Heart left ventricle (tissue), 13 donors: ENCODE measurements at regions not wholly inside any gene's neighbourhood (a gene's known extent, or its start where the extent isn't known, plus 50 kb on each side); places are given as distances from the start of the nearest gene placed in this dataset.

Experiments used
- POLR2A ChIP-seq, 2 donors: fragments of 450-650 bp; IDR thresholded peaks; one replicate each; pipeline ENCODE4 v1.6.1; 2017; ENCODE audit warnings: antibody characterized with exemption in 2 of 2, mild to moderate bottlenecking in 2 of 2, moderate library complexity in 2 of 2
- TF ChIP-seq, protein P1 (sequence below), 12 donors: fragments of 200-600 bp; sonication (generic) in 4 of 12; IDR thresholded peaks; one replicate each; pipeline versions ENCODE4 v1.5.0 to v1.8.0; 2018 to 2022; ENCODE audit warnings: antibody characterized with exemption in 12 of 12, mild to moderate bottlenecking in 5 of 12
- donor health status: ischemic (EF 13 %, LVEDD 7.1; RV severe dilation, severe dysfunction).
- donor health status: DM: no; HTN: yes; CAD: no.
- donor health status: DM: no; HTN: no; CAD: no.
- donor health status: ischemic (EF 25% LVEDD 6.9; RV normal size, moderate dysfunction).
- donor health status: ischemic (EF 25% LVEDD 5.7; RV mildly dilated, moderate dysfunction).
- donor health status: ischemic (EF 35%, LVEDD 5.7; RV mildly dilated, moderate dysfunction).
- donor health status: nonischemic (EF 11% LVEDD 7.7; RV severe dilation, severe dysfunction).
- donor health status: DM: yes; HTN: yes; CAD: no.
- donor health status: PGD.
- donor health status: ischemic (EF 29% LVEDD 5.4; RV normal size, mild dysfunction).
- donor health status: nonischemic (EF 23%, LVEDD 6.1; RV moderate dilation, normal function).

DNA sequence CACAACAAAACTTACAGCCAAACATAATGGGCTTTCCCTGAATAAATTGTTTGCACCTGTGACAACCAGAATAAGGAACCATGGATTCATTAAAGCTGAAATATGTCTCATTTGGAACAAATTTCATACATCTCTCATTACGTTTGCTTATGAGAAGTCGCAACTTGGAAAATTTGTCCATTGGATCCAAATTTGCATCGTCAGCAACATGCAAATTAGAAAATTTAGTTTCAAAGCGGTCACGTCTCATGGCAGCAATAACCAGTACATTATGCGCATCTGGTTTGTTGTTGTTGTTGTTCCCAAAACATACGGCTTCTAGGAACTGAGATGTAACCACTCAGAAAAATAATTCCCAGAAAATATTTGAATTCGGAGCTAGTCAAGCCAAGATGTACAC lies 1311.5 kb upstream of the CDH6 start:
- TF ChIP-seq, protein P1, sequence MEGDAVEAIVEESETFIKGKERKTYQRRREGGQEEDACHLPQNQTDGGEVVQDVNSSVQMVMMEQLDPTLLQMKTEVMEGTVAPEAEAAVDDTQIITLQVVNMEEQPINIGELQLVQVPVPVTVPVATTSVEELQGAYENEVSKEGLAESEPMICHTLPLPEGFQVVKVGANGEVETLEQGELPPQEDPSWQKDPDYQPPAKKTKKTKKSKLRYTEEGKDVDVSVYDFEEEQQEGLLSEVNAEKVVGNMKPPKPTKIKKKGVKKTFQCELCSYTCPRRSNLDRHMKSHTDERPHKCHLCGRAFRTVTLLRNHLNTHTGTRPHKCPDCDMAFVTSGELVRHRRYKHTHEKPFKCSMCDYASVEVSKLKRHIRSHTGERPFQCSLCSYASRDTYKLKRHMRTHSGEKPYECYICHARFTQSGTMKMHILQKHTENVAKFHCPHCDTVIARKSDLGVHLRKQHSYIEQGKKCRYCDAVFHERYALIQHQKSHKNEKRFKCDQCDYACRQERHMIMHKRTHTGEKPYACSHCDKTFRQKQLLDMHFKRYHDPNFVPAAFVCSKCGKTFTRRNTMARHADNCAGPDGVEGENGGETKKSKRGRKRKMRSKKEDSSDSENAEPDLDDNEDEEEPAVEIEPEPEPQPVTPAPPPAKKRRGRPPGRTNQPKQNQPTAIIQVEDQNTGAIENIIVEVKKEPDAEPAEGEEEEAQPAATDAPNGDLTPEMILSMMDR (IDR thresholded peaks at IDR 0.05): no peak
- TF ChIP-seq POLR2A (IDR thresholded peaks at IDR 0.05): no peak
